ENCODE measurements at regions not wholly inside any gene's neighbourhood (a gene's known extent, or its start where the extent isn't known, plus 50 kb on each side); places are given as distances from the start of the nearest gene placed in this dataset.

GRCh38 chr6:93567164-93567563 is 147.8 kb upstream of the EPHA7 start:
- Histone ChIP-seq H3K4me1 (ENCODE audit: control insufficient read depth, extremely low read depth, insufficient read depth, low read length) (no peaks in the 10 kb centered on the region), H3K9ac (ENCODE audit: insufficient read depth, low read length) (no peak overlapping the region), H4K20me1 (ENCODE audit: control insufficient read depth, extremely low read depth, insufficient read depth, low read length) (no peaks in the 10 kb centered on the region), H3K79me2 (ENCODE audit: control insufficient read depth, insufficient read depth, low read length) (no peaks in the 10 kb centered on the region), H3K27ac (ENCODE audit: insufficient read depth, low read length) (no peak overlapping the region), H2AFZ (ENCODE audit: low read length) (no peak overlapping the region), H3K36me3 (ENCODE audit: control insufficient read depth, insufficient read depth, low read length) (no peaks in the 10 kb centered on the region), H3K4me3 (replicated peaks in 1 of 4; ENCODE audit: control extremely low read depth in 1 of 4, insufficient read depth in 1 of 4, low read depth in 3 of 4, low read length in 4 of 4) (no peak overlapping the region), H3K9me3 (ENCODE audit: control insufficient read depth, insufficient read depth, low read depth, low read length) (no peaks in the 10 kb centered on the region), H3K4me2 (ENCODE audit: extremely low read depth, insufficient read depth, low read length) (no peak overlapping the region), H3K27me3 (ENCODE audit: control insufficient read depth, insufficient read depth, low read length) (no peaks in the 10 kb centered on the region)
- DNase-seq (ENCODE audit: low read depth in 2 of 2), result no peak
- no peak for TF ChIP-seq EZH2 (IDR thresholded peaks at IDR 0.05; ENCODE audit: low read length, missing control alignments)
- TF ChIP-seq, protein P1, sequence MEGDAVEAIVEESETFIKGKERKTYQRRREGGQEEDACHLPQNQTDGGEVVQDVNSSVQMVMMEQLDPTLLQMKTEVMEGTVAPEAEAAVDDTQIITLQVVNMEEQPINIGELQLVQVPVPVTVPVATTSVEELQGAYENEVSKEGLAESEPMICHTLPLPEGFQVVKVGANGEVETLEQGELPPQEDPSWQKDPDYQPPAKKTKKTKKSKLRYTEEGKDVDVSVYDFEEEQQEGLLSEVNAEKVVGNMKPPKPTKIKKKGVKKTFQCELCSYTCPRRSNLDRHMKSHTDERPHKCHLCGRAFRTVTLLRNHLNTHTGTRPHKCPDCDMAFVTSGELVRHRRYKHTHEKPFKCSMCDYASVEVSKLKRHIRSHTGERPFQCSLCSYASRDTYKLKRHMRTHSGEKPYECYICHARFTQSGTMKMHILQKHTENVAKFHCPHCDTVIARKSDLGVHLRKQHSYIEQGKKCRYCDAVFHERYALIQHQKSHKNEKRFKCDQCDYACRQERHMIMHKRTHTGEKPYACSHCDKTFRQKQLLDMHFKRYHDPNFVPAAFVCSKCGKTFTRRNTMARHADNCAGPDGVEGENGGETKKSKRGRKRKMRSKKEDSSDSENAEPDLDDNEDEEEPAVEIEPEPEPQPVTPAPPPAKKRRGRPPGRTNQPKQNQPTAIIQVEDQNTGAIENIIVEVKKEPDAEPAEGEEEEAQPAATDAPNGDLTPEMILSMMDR (conservative IDR thresholded peaks at IDR 0.05 in 1 of 2, IDR thresholded peaks at IDR 0.05 in 1 of 2; ENCODE audit: low read depth in 1 of 2, low read length in 2 of 2), result no peak

GRCh38 chr6:93566285-93566684 is 146.9 kb upstream of the EPHA7 start:
- H3K27ac ChIP-seq (ENCODE audit: insufficient read depth, low read length), result no peak overlapping the region
- TF ChIP-seq EZH2 (IDR thresholded peaks at IDR 0.05; ENCODE audit: low read length, missing control alignments), result no peak
- TF ChIP-seq, protein P1 (conservative IDR thresholded peaks at IDR 0.05 in 1 of 2, IDR thresholded peaks at IDR 0.05 in 1 of 2; ENCODE audit: low read depth in 1 of 2, low read length in 2 of 2), result no peak
- no peak for DNase-seq (ENCODE audit: low read depth in 2 of 2)
- H3K9ac ChIP-seq (ENCODE audit: insufficient read depth, low read length), result no peak overlapping the region
- H3K27me3 ChIP-seq (ENCODE audit: control insufficient read depth, insufficient read depth, low read length), result no peaks in the 10 kb centered on the region
- no peaks in the 10 kb centered on the region for H4K20me1 ChIP-seq (ENCODE audit: control insufficient read depth, extremely low read depth, insufficient read depth, low read length)
- no peak overlapping the region for H2AFZ ChIP-seq (ENCODE audit: low read length)
- H3K36me3 ChIP-seq (ENCODE audit: control insufficient read depth, insufficient read depth, low read length), result no peaks in the 10 kb centered on the region
- H3K4me2 ChIP-seq (ENCODE audit: extremely low read depth, insufficient read depth, low read length), result no peak overlapping the region
- no peaks in the 10 kb centered on the region for H3K4me1 ChIP-seq (ENCODE audit: control insufficient read depth, extremely low read depth, insufficient read depth, low read length)
- H3K79me2 ChIP-seq (ENCODE audit: control insufficient read depth, insufficient read depth, low read length), result no peaks in the 10 kb centered on the region
- no peaks in the 10 kb centered on the region for H3K9me3 ChIP-seq (ENCODE audit: control insufficient read depth, insufficient read depth, low read depth, low read length)
- no peak overlapping the region for H3K4me3 ChIP-seq (replicated peaks in 1 of 4; ENCODE audit: control extremely low read depth in 1 of 4, insufficient read depth in 1 of 4, low read depth in 3 of 4, low read length in 4 of 4)

GRCh38 chr6:93562582-93562981 is 143.2 kb upstream of the EPHA7 start:
- no peaks in the 10 kb centered on the region for H3K4me1 ChIP-seq (ENCODE audit: control insufficient read depth, extremely low read depth, insufficient read depth, low read length)
- no peak overlapping the region for H2AFZ ChIP-seq (ENCODE audit: low read length)
- no peak overlapping the region for H3K27ac ChIP-seq (ENCODE audit: insufficient read depth, low read length)
- peak; percentile 43 to 47 for DNase-seq (ENCODE audit: low read depth in 2 of 2)
- H3K9ac ChIP-seq (ENCODE audit: insufficient read depth, low read length), result no peak overlapping the region
- H3K4me2 ChIP-seq (ENCODE audit: extremely low read depth, insufficient read depth, low read length), result no peak overlapping the region
- H4K20me1 ChIP-seq (ENCODE audit: control insufficient read depth, extremely low read depth, insufficient read depth, low read length), result no peaks in the 10 kb centered on the region
- no peak overlapping the region for H3K4me3 ChIP-seq (replicated peaks in 1 of 4; ENCODE audit: control extremely low read depth in 1 of 4, insufficient read depth in 1 of 4, low read depth in 3 of 4, low read length in 4 of 4)
- TF ChIP-seq, protein P1 (conservative IDR thresholded peaks at IDR 0.05 in 1 of 2, IDR thresholded peaks at IDR 0.05 in 1 of 2; ENCODE audit: low read depth in 1 of 2, low read length in 2 of 2), result no peak
- no peak for TF ChIP-seq EZH2 (IDR thresholded peaks at IDR 0.05; ENCODE audit: low read length, missing control alignments)
- no peaks in the 10 kb centered on the region for H3K79me2 ChIP-seq (ENCODE audit: control insufficient read depth, insufficient read depth, low read length)
- no peaks in the 10 kb centered on the region for H3K27me3 ChIP-seq (ENCODE audit: control insufficient read depth, insufficient read depth, low read length)
- no peaks in the 10 kb centered on the region for H3K36me3 ChIP-seq (ENCODE audit: control insufficient read depth, insufficient read depth, low read length)
- no peaks in the 10 kb centered on the region for H3K9me3 ChIP-seq (ENCODE audit: control insufficient read depth, insufficient read depth, low read depth, low read length)
